Stimulated activated CD4-positive, alpha-beta T cell treated with anti-CD3 and anti-CD28 coated beads, Interleukin-12 subunit alpha, Interleukin-12 subunit beta, amount 100 ng/mL, for 48 hours (primary cell): ENCODE measurements at regions not wholly inside any gene's neighbourhood (a gene's known extent, or its start where the extent isn't known, plus 50 kb on each side); places are given as distances from the start of the nearest gene placed in this dataset.
"Not testable (repeated sequence)": the region's sequence is repeated elsewhere in the genome, so short reads cannot be mapped to it uniquely, and the experiment has no call there.

Experiments
- DNase-seq, 3 donors: peaks; one replicate each; pipeline ENCODE4 v3.0.0-alpha.2; 2020; ENCODE audit warnings: low read depth in 2 of 3, low spot score in 1 of 3

DNA sequence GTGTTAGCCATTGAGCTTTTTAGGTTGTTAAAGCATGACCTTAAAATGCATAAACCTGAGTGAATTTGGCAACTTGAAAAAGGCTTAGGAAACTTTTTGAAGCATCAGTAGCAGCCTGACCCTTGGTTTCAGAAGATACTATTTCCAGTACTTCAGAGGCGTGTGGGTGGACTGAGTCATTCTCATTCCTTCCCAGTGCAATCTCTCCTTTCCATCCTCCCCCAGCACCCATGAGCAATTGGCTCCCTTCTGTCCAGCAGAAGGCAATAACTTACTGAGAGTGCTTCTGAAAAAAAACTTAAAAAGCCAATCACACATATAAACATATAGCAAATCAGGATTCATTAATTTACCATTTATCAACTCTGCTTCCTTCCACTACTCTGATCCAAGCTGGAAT, 299.3 kb upstream of the STXBP6 start:
- DNase-seq: no peak

DNA sequence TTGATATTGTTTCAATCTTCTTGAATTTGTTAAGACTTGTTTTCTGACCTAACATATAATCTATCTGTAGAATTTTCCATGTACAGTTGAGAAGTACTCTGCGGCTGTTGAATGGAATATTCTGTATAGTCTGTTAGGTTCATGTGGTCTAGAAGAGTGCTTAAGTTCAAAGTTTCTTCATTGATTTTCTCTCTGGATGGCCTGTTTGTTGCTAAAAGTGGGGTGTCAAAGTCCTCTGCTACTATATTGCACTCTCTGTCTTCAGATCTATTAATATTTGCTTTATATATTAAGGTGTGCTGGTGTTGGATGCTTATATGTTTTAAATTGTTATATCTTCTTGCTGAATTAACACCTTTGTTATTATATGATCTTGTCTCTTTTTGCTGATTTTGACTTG, 290.9 kb upstream of the STXBP6 start:
- no peak for DNase-seq

DNA sequence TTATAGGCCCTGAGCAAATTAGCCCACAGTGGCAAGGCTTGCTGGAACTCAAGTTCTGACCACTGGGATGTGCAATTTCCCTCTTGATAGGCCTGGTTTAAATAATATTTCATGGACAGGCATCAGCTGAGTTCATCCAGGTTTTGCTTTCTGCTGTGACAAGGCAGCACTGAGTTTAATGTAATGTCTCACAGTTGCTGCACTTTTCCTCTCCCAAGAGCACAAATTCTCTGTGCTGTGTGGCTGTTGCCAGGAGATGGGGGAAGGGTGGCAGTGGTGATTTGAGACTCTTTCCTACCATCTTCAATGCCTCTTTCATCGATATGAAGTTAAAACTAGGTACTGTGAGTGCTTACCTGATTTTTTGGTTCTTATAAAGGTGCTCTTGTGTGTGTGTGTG, 272.8 kb upstream of the STXBP6 start:
- no peak for DNase-seq

DNA sequence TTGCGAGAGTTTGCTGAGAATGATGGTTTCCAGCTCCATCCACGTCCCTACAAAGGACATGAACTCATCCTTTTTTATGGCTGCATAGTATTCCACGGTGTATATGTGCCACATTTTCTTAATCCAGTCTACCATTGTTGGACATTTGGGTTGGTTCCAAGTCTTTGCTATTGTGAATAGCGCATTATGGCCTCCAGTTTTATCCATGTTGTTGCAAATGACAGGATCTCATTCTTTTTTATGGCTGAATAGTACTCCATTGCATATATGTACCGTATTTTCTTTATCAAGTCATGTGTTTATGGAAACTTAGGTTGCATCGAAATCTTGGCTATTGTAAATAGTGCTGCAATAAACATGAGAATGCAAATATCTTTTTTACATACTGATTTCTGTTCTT, 266.1 kb upstream of the STXBP6 start:
- DNase-seq: not testable (repeated sequence)

GRCh38 chr14:25308244-25308643, 258.3 kb upstream of the STXBP6 start:
- DNase-seq: no peak

- no peak for DNase-seq
These were observed 254.0 kb upstream of the STXBP6 start for GRCh38 chr14:25303934-25304333.

- no peak for DNase-seq
These were observed 248.3 kb upstream of the STXBP6 start for GRCh38 chr14:25298238-25298637.

GRCh38 chr14:25290154-25290553, 240.2 kb upstream of the STXBP6 start:
- not testable (repeated sequence) for DNase-seq

DNA sequence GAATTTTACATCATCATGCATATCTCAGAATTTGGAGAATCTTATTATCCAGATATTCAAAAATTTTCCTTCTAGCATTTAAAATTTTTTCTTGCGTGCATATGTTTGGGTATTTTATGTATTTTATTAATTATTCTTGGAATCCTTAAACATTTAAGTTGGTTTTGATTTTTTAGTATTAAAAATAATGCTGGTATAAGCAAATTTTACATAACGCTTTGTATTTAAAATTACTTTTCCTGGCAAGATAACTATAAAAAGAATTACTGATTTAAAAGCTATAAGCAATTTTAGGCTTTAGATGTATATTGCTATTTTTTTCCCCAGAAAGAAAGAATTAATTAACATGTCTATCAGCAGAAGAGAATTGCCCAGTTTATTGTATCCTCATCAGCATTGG, 224.6 kb upstream of the STXBP6 start:
- no peak for DNase-seq

- no peak for DNase-seq
These were observed 217.2 kb upstream of the STXBP6 start for GRCh38 chr14:25267186-25267585.

- DNase-seq: no peak
These were observed 209.5 kb upstream of the STXBP6 start for GRCh38 chr14:25259470-25259869.

DNA sequence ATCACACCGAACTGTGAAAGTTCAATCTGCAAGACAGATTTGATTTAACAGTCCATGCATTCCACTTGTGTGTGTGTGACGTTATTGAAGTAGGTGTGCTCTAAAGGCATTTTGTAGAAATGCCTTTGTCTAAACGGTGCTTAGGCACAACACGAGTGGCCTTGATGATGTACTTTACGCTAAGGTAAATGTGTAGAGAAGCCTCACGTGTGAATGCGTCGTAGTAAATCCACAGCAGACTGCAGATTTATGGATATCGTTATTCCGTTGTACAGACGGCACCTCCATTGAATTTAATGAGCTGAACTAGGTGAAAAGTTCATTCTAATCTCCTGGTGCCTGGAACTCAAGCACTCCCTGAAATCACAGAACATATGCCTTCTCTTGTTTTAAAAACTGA, 202.8 kb upstream of the STXBP6 start:
- DNase-seq: no peak

GRCh38 chr14:25250516-25250915, 200.6 kb upstream of the STXBP6 start:
- no peak for DNase-seq

DNA sequence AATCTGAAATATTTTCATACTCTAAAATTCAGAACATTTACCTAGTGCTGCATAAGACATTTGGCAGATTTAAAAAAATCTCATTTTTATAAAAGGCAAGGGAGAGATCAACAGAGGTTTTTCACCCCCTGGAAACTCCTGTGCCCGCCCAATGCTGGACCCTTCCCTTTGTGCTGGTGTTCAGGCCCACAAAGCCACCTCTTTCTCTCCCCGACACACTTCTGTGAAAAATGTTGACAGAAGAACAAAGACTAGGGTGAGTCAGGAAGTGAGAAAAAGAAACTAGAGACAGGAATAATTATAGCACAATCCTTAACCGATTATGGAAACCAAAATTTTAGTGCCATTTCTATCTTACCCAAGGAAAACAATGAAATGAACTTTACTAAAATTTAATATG, 197.7 kb upstream of the STXBP6 start:
- DNase-seq: no peak

GRCh38 chr14:25246751-25247150, 196.8 kb upstream of the STXBP6 start:
- DNase-seq: no peak

GRCh38 chr14:25239170-25239569, 189.2 kb upstream of the STXBP6 start:
- DNase-seq: no peak

- no peak for DNase-seq
These were observed 187.9 kb upstream of the STXBP6 start for GRCh38 chr14:25237845-25238244.

DNA sequence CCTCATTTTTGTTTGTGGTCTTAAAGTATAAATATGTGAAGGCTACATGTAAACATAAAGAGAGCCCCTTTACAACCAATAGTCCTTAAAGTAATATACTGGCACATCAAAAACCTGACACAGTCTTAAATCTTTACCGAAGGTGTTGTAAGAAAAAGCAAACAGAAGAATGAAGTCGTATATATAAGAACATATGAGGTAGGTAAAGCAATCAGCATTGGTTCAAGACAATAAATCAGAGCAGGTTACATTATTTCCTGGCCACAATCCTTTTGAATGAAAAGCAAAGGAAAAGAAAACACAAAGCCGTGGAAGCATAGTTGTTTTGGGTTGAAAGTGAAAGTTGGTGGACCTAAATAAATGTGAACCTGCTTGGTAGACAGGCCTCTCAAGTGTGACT, 183.7 kb upstream of the STXBP6 start:
- no peak for DNase-seq

DNA sequence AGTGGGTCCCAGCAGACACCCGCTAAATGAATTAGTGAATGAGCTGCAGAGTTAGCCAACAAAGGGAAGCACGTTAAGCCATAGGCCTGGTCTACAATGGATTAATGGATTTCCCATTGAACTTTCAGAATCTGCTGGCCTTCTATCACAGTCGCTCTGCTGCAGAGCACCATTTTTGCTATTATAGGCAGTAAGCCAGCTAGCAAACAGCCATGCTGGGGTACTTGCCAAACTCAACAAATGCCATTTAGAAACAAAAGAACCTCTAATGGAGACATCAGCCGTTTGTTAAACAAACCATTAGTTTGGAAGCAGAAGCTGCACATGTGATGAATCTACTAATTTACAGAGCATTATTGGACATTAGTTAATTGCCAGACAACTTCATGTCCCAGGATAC, 181.1 kb upstream of the STXBP6 start:
- no peak for DNase-seq

DNA sequence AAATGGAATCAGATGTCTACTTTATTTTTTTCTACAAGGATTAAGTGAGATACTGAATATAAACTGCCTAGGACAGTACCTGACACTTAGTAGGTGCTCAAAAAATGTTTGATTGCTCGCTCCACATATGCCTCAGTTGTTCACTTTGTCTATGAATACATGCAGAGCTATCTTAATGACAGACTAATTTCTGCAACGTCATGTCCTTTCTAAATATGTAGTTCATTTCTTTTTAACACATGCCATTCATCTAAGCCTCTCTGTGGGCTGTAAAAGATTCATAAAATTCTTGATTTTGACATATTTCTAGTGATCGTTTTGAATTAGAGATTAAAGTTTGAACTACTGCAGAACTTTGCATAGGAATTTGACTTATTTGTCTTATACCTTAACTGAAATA, 176.3 kb upstream of the STXBP6 start:
- DNase-seq: no peak

- no peak for DNase-seq
These were observed 172.3 kb upstream of the STXBP6 start for GRCh38 chr14:25222256-25222655.

- no peak for DNase-seq
These were observed 170.6 kb upstream of the STXBP6 start for GRCh38 chr14:25220514-25220913.

DNA sequence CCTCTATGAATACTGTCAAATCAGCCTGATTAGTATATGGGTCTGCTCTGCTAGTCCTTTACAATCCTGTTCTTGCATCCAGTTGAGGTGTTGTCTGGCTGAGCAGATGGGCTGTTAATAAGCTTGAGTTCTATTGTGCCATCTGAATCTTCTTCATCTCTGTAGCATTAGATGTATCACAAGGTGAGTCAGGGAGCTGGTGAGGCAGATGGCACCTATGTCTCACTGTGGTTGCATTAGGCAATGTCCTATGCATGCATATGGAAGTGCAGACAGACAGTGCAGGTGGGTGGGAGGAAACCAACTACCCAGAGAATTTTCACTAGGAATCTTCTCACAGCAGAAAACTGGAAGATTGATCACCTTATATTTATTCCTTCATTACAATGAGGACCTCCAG, 165.7 kb upstream of the STXBP6 start:
- DNase-seq: no peak

DNA sequence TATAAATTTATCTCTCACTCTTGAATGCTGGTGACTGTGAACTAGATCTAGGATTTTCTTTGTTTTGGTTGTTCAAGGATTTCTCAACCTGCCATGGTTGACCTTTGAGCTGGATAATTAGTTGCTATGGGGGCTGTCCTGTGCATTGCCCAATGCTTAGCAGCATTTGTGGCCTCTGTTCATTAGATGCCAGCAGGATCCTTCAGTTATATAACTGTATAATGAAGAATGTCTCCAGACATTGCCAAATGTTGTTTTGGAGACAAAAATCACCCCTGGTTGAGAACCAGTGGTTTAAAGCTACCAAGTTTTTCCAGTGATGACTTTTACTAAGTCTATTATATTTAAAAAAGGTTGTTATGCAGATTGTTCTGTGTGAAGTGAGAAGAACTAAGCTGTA, 147.9 kb upstream of the STXBP6 start:
- no peak for DNase-seq
